Gastroesophageal sphincter (tissue), 3 donors: ENCODE measurements at regions not wholly inside any gene's neighbourhood (a gene's known extent, or its start where the extent isn't known, plus 50 kb on each side); places are given as distances from the start of the nearest gene placed in this dataset.

ENCODE experiments used
- CTCF ChIP-seq, 4 experiments: fragments of 200-600 bp in 2 of 4; fragments of 450-650 bp in 2 of 4; sonication (generic) in 1 of 4; IDR thresholded peaks; one replicate each; pipeline ENCODE4 v1.5.1; 2017 to 2019; ENCODE audit warnings: antibody characterized with exemption in 4 of 4, mild to moderate bottlenecking in 2 of 4, moderate library complexity in 2 of 4
- EP300 ChIP-seq: sonication (generic); formaldehyde crosslinking; IDR thresholded peaks from one replicate; pipeline ENCODE4 v1.6.1; 2017; ENCODE audit warnings: antibody characterized with exemption, mild to moderate bottlenecking

- TF ChIP-seq EP300: no peak
- no peak for TF ChIP-seq CTCF (IDR thresholded peaks at IDR 0.05)
Measured at GRCh38 chr14:49950275-49951228, 57.7 kb downstream of the ARF6 start.
